H1 (cell line): ENCODE measurements at regions not wholly inside any gene's neighbourhood (a gene's known extent, or its start where the extent isn't known, plus 50 kb on each side); places are given as distances from the start of the nearest gene placed in this dataset.

ENCODE experiments used
- CTCF ChIA-PET: fragments of 300-600 bp; sonication (Branson Sonifier 250); formaldehyde crosslinking; loops from one replicate; lab custom pipeline; 2021; ENCODE audit not compliant: partially characterized antibody; lab: Charles Lee
- POLR2A ChIA-PET: fragments of 300-600 bp; sonication (Branson Sonifier 250); formaldehyde crosslinking; loops from one replicate; lab custom pipeline; 2021; ENCODE audit warnings: inconsistent platforms; ENCODE audit not compliant: partially characterized antibody; lab: Charles Lee
- DNase-seq, 2 experiments: peaks; one replicate each; pipeline versions ENCODE4 v3.0.0 to v3.0.0-alpha.2; 2010 to 2022; ENCODE audit warnings: low spot score in 2 of 2, low read depth in 1 of 2, mixed read lengths in 1 of 2
- FAIRE-seq: peaks from 2 replicates; lab custom pipeline; 2011; peaks lifted over from hg19 to GRCh38; lab: Jason Lieb, UNC
- H2AFZ ChIP-seq: 2 replicates; pipeline ENCODE4 v1.8.1; 2012; ENCODE audit warnings: low read length, inconsistent platforms
- H2AK5ac ChIP-seq: 2 replicates; pipeline ENCODE4 v1.6.1; 2013; ENCODE audit warnings: low read depth, low read length
- H2BK120ac ChIP-seq: replicated peaks from 2 replicates; pipeline ENCODE3; 2013; ENCODE audit warnings: low read depth, low read length, inconsistent platforms
- H2BK12ac ChIP-seq: 2 replicates; pipeline ENCODE4 v1.6.1; 2013; ENCODE audit warnings: low read depth, low read length
- H2BK15ac ChIP-seq: 2 replicates; pipeline ENCODE4 v1.6.1; 2013; ENCODE audit warnings: low read length
- H2BK20ac ChIP-seq: 2 replicates; pipeline ENCODE4 v1.6.1; 2013; ENCODE audit warnings: low read length
- H2BK5ac ChIP-seq: 2 replicates; pipeline ENCODE4 v1.6.1; 2013; ENCODE audit warnings: low read depth, low read length
- H3K14ac ChIP-seq: 2 replicates; pipeline ENCODE4 v1.6.1; 2013; ENCODE audit warnings: inconsistent platforms; ENCODE audit not compliant: insufficient read length
- H3K18ac ChIP-seq: 2 replicates; pipeline ENCODE4 v1.6.1; 2013; ENCODE audit warnings: low read length; ENCODE audit errors: extremely low read depth
- H3K23ac ChIP-seq: 2 replicates; pipeline ENCODE4 v1.6.1; 2013; ENCODE audit warnings: inconsistent platforms; ENCODE audit not compliant: insufficient read length
- H3K23me2 ChIP-seq: 2 replicates; pipeline ENCODE4 v1.6.1; 2013; ENCODE audit warnings: low read depth, low read length
- H3K27ac ChIP-seq: 2 replicates; pipeline ENCODE4 v1.6.1; 2011; ENCODE audit warnings: low read depth, low read length, inconsistent platforms
- H3K27me3 ChIP-seq, 4 experiments: replicated peaks in 1 of 4; 1 replicate in 1 of 4; 2 replicates in 3 of 4; pipeline versions ENCODE4 v1.6.1 to v1.8.1; 2011 to 2013; ENCODE audit warnings: low read length in 3 of 4, mild to moderate bottlenecking in 3 of 4, inconsistent platforms in 2 of 4, mixed read lengths in 2 of 4, moderate library complexity in 1 of 4; ENCODE audit not compliant: control insufficient read depth in 3 of 4, insufficient read depth in 3 of 4; ENCODE audit errors: extremely low read depth in 1 of 4
- H3K36me3 ChIP-seq, 4 experiments: 2 replicates each; pipeline versions ENCODE4 v1.6.1 to v1.8.1; 2011 to 2013; ENCODE audit warnings: mild to moderate bottlenecking in 4 of 4, low read length in 3 of 4, moderate library complexity in 2 of 4, control low read depth in 1 of 4, inconsistent platforms in 1 of 4; ENCODE audit not compliant: insufficient read depth in 4 of 4, control insufficient read depth in 2 of 4
- H3K4ac ChIP-seq: replicated peaks from 2 replicates; pipeline ENCODE3; 2013; ENCODE audit warnings: low read length, low read depth, mixed read lengths, inconsistent platforms; ENCODE audit not compliant: insufficient read length
- H3K4me1 ChIP-seq, 4 experiments: replicated peaks in 1 of 4; 1 replicate in 1 of 4; 2 replicates in 3 of 4; pipeline versions ENCODE4 v1.6.1 to v1.8.1; 2011 to 2013; ENCODE audit warnings: low read length in 3 of 4, inconsistent platforms in 2 of 4, mixed read lengths in 1 of 4; ENCODE audit not compliant: insufficient read depth in 4 of 4, control insufficient read depth in 3 of 4
- H3K4me2 ChIP-seq, 2 experiments: 2 replicates each; pipeline versions ENCODE4 v1.6.1 to v1.8.1; 2011 to 2013; ENCODE audit warnings: low read depth in 2 of 2, low read length in 2 of 2, control low read depth in 1 of 2, inconsistent platforms in 1 of 2, mild to moderate bottlenecking in 1 of 2; ENCODE audit not compliant: insufficient read depth in 1 of 2
- H3K4me3 ChIP-seq, 4 experiments: fragments of 200-600, 300-600 bp in 1 of 4; sonication (generic), shearing (Covaris generic), sonication (Bioruptor Twin) in 1 of 4; 2 replicates each; pipeline versions ENCODE4 v1.5.1 to v1.8.1; 2011 to 2016; ENCODE audit warnings: low read length in 4 of 4, low read depth in 3 of 4, control low read depth in 2 of 4, inconsistent platforms in 2 of 4, mild to moderate bottlenecking in 2 of 4, mixed read lengths in 1 of 4, moderate library complexity in 1 of 4; ENCODE audit not compliant: insufficient read depth in 2 of 4; ENCODE audit errors: extremely low read depth in 1 of 4
- H3K56ac ChIP-seq: replicated peaks from 2 replicates; pipeline ENCODE3; 2013; ENCODE audit warnings: low read depth, mild to moderate bottlenecking, mixed read lengths, low read length, inconsistent platforms; ENCODE audit not compliant: insufficient read length
- H3K79me1 ChIP-seq: 2 replicates; pipeline ENCODE4 v1.6.1; 2013; ENCODE audit warnings: low read depth, low read length, control low read depth
- H3K79me2 ChIP-seq, 2 experiments: 2 replicates each; pipeline versions ENCODE4 v1.6.1 to v1.8.1; 2012 to 2013; ENCODE audit warnings: low read length in 2 of 2, mild to moderate bottlenecking in 2 of 2, inconsistent platforms in 1 of 2; ENCODE audit not compliant: insufficient read depth in 2 of 2, control insufficient read depth in 1 of 2
- H3K9ac ChIP-seq, 4 experiments: replicated peaks in 1 of 4; 1 replicate in 1 of 4; 2 replicates in 3 of 4; pipeline versions ENCODE4 v1.6.1 to v1.8.1; 2011 to 2013; ENCODE audit warnings: low read depth in 3 of 4, low read length in 3 of 4, control low read depth in 2 of 4, mild to moderate bottlenecking in 2 of 4, moderate library complexity in 2 of 4, inconsistent platforms in 1 of 4; ENCODE audit errors: extremely low read depth in 1 of 4
- H3K9me3 ChIP-seq, 2 experiments: 2 replicates each; pipeline versions ENCODE4 v1.6.1 to v1.8.1; 2012 to 2013; ENCODE audit warnings: mild to moderate bottlenecking in 2 of 2, moderate library complexity in 2 of 2, control low read depth in 1 of 2, inconsistent platforms in 1 of 2, low read depth in 1 of 2, low read length in 1 of 2, mixed read lengths in 1 of 2; ENCODE audit not compliant: insufficient read depth in 2 of 2
- H4K20me1 ChIP-seq, 2 experiments: replicated peaks in 1 of 2; 2 replicates each; pipeline versions ENCODE3 to v1.8.1; 2011 to 2013; ENCODE audit warnings: inconsistent platforms in 2 of 2, low read length in 2 of 2, mild to moderate bottlenecking in 1 of 2; ENCODE audit not compliant: insufficient read depth in 2 of 2, control insufficient read depth in 1 of 2
- H4K5ac ChIP-seq: 2 replicates; pipeline ENCODE4 v1.6.1; 2013; ENCODE audit warnings: low read length, low read depth, mixed read lengths, inconsistent platforms; ENCODE audit not compliant: insufficient read length
- H4K8ac ChIP-seq: 2 replicates; pipeline ENCODE4 v1.8.0; 2013; ENCODE audit warnings: mild to moderate bottlenecking, moderate library complexity, low read length, inconsistent platforms; ENCODE audit not compliant: insufficient read depth; ENCODE audit errors: extremely low read depth
- H4K91ac ChIP-seq: replicated peaks from 2 replicates; pipeline ENCODE3; 2013; ENCODE audit warnings: low read length, mixed read lengths, inconsistent platforms; ENCODE audit not compliant: insufficient read length
- ASH2L ChIP-seq: fragments of 200-600, 300-600 bp; sonication (generic); IDR thresholded peaks from one replicate; pipeline ENCODE4 v1.7.1; 2017; ENCODE audit warnings: low read length
- FOSL1 ChIP-seq: IDR thresholded peaks from 2 replicates; pipeline ENCODE4 v1.6.1; 2011; ENCODE audit warnings: mild to moderate bottlenecking, low read depth, low read length, moderate library complexity; ENCODE audit not compliant: insufficient read depth
- HDAC6 ChIP-seq: IDR thresholded peaks from one replicate; pipeline ENCODE4 v1.7.1; 2012; ENCODE audit warnings: low read depth, mild to moderate bottlenecking, inconsistent platforms, low read length, moderate library complexity
- NANOG ChIP-seq: IDR thresholded peaks from 2 replicates; pipeline ENCODE4 v1.6.1; 2011; ENCODE audit warnings: low read length, low read depth, mild to moderate bottlenecking, inconsistent platforms; ENCODE audit not compliant: insufficient read depth, poor library complexity, severe bottlenecking
- RXRA ChIP-seq: IDR thresholded peaks from 2 replicates; pipeline ENCODE4 v1.6.1; 2011; ENCODE audit warnings: low read depth, mild to moderate bottlenecking, low read length, moderate library complexity; ENCODE audit not compliant: insufficient read depth
- TAF1 ChIP-seq: IDR thresholded peaks from 2 replicates; pipeline ENCODE4 v1.6.1; 2011; ENCODE audit warnings: mild to moderate bottlenecking, low read depth, low read length
- TCF12 ChIP-seq: IDR thresholded peaks from 2 replicates; pipeline ENCODE4 v1.6.1; 2011; ENCODE audit warnings: low read depth, mild to moderate bottlenecking, low read length
- USF2 ChIP-seq: IDR thresholded peaks from 2 replicates; pipeline ENCODE4 v1.6.1; 2011; ENCODE audit warnings: low read length, improper control_type of control experiment
- ZNF274 ChIP-seq: IDR thresholded peaks from 2 replicates; pipeline ENCODE4 v1.7.0; 2012; ENCODE audit warnings: low read length, borderline replicate concordance; ENCODE audit errors: extremely low read depth
- WGBS, 2 experiments: shearing (Covaris generic) in 1 of 2; methylation state at CpG; one replicate each; pipeline versions ENCODE4 v1.1.6 to v1.1.7; 2013 to 2015; ENCODE audit warnings: low lambda C conversion rate in 2 of 2, mixed read lengths in 2 of 2, inconsistent platforms in 1 of 2, low coverage in 1 of 2, missing lambda C conversion rate in 1 of 2; ENCODE audit not compliant: insufficient replicate concordance in 2 of 2, insufficient coverage in 1 of 2, insufficient read length in 1 of 2; ENCODE audit errors: extremely low coverage in 1 of 2, missing lambda C conversion rate in 1 of 2; 5-methylcytosine and 5-hydroxymethylcytosine counted together

DNA sequence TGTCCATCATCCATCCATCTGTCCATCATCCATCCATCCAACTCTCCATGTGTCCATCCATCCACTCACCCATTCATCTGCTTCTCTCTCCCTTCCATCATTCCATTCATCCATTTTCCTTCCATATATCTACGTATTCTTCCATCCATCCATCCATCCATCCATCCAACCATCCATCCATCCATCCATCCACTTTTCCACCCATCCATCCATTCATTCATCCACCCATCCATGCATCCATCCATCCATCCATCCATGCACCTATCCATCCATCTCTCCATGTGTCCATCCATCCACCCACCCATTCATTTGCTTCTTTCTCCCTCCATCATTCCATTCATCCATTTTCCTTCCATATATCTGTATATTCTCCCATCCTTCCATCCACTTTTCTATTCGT, 214.0 kb upstream of the RTL1 start:
- no peak overlapping the region for H3K4ac ChIP-seq
- CTCF ChIA-PET = no interaction called here

More for the DNA sequence above, 214.0 kb upstream of the RTL1 start:
- POLR2A ChIA-PET = no interaction called here
- Histone ChIP-seq H3K79me2 (no peaks in the 10 kb centered on the region), H2BK20ac (no peak overlapping the region), H3K36me3 (no peaks in the 10 kb centered on the region; a peak in 1 of 8 replicates), H2AFZ (no peak overlapping the region), H3K27me3 (no peaks in the 10 kb centered on the region), H2BK120ac (no peak overlapping the region), H3K4me3 (no peak overlapping the region), H3K9ac (no peak overlapping the region), H3K23ac (no peak overlapping the region), H3K4me2 (no peak overlapping the region), H4K5ac (no peak overlapping the region), H3K9me3 (no peaks in the 10 kb centered on the region), H3K14ac (no peak overlapping the region), H2BK15ac (no peak overlapping the region), H3K27ac (no peak overlapping the region), H3K56ac (no peak overlapping the region), H3K23me2 (peaks cover 8% of the 10 kb centered on the region; the same call in 1 of the 2 replicates), H4K91ac (no peak overlapping the region), H3K18ac (no peak overlapping the region), H3K79me1 (no peaks in the 10 kb centered on the region), H3K4me1 (peaks cover 0 to 9% (median under 1%) of the 10 kb centered on the region in 4 experiments; a peak in 3 of 7 replicates), H2AK5ac (0 out of 2 replicates have a peak overlapping the region, but pooled peaks have one; percentile 13), H2BK5ac (no peak overlapping the region), H2BK12ac (no peak overlapping the region), H4K8ac (no peak overlapping the region), H4K20me1 (no peaks in the 10 kb centered on the region)
- TF ChIP-seq ASH2L (no peak), USF2 (no peak), TCF12 (no peak), RXRA (no peak), NANOG (no peak), FOSL1 (no peak), ZNF274 (no peak), TAF1 (no peak), HDAC6 (no peak)
- no peak for DNase-seq
- 79 to 92% methylated on average over 2 of the region's 2 CpGs for WGBS, 2 experiments
- FAIRE-seq = no peak
